ENCODE measurements at regions not wholly inside any gene's neighbourhood (a gene's known extent, or its start where the extent isn't known, plus 50 kb on each side); places are given as distances from the start of the nearest gene placed in this dataset.
"Not testable (repeated sequence)": the region's sequence is repeated elsewhere in the genome, so short reads cannot be mapped to it uniquely, and the experiment has no call there.

DNA sequence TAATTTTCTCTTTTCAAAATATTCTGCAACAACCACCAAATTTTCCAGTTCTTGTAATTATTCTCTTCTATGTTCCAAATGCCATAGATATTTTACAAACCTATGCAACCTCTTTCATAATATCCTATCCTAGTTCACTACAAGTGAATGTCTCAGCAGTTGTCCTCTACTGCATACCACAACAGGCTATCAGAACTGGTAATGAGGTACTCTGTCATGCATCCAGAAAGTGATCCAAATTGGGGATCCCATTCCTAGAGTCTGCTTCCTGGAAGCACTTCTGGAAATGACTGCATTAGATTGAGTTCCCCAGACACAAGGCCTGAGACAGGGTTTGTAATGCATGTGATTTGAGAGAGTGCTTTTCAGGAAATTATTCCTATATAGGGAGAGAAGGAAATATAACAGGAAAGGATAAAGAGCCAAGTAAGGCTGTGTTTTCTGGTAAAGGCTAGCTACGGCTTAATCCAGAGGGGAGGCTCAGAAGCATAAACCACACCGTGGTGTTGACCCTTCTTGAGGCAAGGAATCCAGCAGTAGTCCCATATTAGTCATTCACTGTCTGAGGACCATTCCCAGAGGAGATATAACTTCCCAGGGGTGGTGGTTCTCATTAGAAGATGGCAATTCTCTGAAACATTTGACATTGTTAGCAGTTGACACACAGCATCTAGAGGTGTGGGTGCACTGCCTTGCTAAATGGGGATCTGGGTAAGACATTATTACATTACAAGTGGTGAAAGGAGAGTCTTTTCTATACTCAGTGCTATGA, 80.3 kb upstream of the FST start:
- DNase-seq (ENCODE audit: low spot score in 2 of 2) = no peak
- FAIRE-seq = no peak

DNA sequence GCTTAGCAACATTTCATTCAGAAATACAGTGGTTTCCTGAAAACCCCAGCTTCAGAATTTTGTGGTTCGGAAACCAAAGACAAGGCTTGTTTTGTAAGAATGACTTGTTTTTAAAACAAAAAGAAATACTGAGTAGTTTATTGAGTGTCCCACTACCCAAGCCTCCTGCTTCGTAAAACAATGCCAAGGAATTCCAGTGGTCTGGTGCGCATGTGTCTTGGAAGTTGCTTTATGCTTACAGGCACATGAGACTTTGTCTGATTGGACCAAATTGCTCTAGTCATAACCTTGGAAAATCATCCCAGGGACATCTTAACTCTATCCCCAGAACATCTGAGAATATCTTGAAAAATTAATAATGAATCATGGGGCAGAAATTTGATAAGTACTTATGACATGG, 77.1 kb upstream of the FST start:
- FAIRE-seq (no peak), DNase-seq (ENCODE audit: low spot score in 2 of 2) (no peak)

DNA sequence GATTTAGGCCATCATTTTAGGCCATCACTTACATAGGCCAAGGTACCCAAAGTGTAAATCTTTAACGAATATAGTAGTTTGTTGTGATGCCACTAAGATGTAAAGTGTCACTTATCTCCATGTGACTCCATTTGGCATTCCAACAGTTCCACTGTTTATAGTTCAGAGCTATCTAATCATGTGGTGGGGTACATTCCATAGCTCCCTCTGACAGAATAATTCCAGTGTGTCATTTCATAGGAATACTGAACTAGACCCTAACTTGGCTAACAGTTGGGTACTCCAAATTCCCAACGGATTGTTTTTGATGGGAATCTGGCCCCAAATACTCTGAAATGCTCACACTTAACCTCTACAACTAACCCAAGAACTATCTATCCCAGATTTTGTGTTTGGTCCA, 76.7 kb upstream of the FST start:
- DNase-seq (ENCODE audit: low spot score in 2 of 2) (no peak), FAIRE-seq (no peak)

DNA sequence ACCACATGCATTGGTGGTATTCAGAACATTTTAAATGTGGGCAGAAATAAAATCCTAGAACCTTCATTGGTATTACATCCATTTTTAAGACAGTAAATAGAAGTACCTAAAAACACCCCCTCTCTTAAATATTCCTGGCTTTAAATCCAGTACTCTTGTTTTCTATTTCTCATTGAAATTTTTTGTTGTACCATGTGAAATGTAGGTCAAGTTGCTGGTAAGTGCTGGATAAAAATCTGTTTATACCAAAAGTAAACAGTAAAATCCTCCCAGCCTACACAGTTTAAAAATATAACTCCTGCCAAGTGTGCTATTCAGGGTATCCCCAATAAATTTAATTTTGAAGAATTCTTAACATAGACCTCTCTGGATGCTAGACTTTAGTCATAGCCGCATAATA, 75.0 kb upstream of the FST start:
- FAIRE-seq = no peak
- DNase-seq (ENCODE audit: low spot score in 2 of 2) = no peak

DNA sequence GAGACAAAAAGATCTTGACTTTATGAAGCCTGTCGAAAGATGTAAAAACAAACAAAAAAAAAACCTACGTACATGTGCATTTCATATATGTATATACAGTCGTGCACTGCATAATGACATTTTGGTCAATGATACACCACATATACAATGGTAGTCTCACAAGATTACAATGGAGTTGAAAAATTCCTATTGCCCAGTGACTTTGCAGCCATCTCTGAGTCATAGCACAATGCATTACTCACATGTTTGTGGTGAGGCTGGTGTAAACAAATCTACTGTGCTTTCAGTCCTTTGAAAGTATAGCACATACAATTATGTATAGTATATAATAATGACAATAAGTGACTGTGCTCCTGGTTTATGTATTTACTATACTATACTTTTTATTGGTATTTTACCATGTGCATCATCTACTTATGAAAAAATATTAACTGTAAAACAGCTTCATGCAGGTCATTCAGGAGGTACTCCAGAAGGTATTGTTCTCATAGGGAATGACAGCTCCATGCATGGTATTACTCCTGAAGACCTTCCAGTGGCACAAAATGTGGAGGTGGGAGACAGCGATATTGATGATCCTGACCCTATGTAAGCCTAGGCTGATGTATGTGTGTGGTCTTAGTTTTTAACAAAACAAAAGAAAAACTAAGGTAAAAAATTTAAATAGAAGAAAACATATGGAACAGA, 73.7 kb upstream of the FST start:
- FAIRE-seq (no peak), DNase-seq (ENCODE audit: low spot score in 2 of 2) (no peak)

DNA sequence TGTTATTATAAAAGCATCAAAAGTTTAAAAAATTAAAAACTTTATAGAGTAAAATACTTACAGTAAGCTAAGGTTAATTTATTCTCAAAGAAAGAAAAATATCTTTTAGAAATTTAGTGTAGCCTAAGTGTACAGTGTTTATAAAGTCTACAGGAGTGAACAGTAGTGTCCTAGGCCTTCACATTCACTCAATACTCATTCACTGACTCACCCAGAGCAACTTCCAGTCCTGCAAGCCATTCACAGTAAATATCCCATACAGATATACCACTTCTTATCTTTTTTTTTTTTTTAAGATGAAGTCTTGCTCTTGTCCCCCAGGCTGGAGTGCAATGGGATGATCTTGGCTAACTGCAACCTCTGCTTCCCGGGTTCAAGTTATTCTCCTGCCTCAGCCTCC, 73.1 kb upstream of the FST start:
- FAIRE-seq = peak; percentile 23
- no peak for DNase-seq (ENCODE audit: low spot score in 2 of 2)

DNA sequence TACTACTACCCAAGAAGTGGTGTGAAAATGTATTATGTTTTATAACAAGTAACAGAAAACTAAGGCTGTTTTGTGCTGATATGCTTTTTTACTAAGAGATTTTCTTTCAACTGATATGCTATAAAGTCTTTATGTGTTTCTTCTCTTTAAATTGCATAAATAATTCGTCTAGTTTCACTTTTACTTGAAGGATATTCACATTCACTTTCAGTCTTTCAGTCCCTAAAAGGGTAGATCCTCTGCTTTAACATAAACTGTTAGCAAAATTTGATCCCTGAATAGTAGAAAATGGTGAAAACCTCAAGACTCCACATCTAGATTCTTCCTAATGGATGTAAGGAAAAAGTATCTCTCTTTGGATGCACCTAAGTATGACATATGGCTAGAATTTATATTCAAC, 69.0 kb upstream of the FST start:
- no peak for DNase-seq (ENCODE audit: low spot score in 2 of 2)
- FAIRE-seq = no peak

DNA sequence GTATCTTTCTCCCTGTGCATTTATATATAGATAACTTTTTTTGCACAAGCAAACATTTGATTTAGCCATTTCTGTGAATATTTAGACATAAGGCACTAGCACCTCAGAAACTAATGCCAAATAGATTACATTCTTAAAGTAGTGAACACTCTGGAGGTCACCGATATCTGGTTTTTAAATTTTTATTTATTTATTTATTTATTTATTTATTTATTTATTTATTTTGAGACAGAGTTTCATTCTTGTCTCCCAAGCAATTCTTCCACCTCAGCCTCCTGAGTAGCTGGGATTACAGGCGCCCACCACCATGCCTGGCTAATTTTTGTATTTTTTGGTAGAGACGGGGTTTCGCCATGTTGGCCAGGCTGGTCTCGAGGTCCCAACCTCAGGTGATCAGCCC, 67.9 kb upstream of the FST start:
- not testable (repeated sequence) for FAIRE-seq; DNase-seq (ENCODE audit: low spot score in 2 of 2)

DNA sequence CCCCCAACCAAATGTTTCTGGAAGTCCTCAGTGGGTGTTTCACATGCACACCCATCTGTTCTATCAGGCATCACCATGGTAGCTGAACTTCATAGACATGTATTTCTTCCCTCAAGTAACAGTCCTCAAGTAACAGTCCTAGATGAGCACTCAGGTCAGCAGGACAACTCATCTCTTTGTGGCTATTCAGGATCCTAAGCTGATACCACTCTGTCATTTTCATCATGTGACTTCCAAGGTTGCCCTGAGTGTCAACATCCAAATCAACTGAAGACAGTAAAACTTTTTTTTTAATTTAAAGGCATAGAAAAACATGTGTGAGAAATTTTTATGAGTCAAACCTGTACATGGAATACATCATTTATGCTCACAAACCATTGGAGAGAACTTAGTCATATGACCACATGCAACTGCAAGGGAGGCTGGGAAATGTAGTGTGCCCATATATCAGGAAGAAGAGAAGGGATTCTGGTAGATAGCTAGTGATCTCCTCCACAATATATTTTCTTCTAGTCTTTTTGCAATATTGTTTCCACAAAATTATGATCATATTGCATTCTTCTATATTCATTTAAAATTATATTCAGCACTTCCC, 64.2 kb upstream of the FST start:
- FAIRE-seq = no peak
- no peak for DNase-seq (ENCODE audit: low spot score in 2 of 2)

DNA sequence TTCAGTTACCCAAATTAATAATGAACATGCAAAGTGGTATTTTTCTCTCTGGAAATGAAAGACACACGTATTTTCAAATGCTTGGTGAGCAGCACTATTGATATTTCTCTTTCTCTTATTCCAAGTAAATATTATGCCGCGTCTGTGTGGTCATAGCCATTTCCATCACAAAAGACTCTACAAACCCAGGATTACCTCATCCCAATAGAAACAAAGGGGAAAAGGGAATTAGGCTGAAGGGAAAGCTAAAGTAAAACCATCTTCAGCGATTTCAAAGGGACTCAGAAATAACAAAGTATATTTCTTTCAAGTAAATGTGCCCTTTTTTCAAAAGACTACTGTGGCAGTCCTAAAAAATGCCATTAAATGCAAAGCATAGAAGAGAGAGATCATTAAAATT, 62.0 kb upstream of the FST start:
- no peak for DNase-seq (ENCODE audit: low spot score in 2 of 2)
- FAIRE-seq = no peak

DNA sequence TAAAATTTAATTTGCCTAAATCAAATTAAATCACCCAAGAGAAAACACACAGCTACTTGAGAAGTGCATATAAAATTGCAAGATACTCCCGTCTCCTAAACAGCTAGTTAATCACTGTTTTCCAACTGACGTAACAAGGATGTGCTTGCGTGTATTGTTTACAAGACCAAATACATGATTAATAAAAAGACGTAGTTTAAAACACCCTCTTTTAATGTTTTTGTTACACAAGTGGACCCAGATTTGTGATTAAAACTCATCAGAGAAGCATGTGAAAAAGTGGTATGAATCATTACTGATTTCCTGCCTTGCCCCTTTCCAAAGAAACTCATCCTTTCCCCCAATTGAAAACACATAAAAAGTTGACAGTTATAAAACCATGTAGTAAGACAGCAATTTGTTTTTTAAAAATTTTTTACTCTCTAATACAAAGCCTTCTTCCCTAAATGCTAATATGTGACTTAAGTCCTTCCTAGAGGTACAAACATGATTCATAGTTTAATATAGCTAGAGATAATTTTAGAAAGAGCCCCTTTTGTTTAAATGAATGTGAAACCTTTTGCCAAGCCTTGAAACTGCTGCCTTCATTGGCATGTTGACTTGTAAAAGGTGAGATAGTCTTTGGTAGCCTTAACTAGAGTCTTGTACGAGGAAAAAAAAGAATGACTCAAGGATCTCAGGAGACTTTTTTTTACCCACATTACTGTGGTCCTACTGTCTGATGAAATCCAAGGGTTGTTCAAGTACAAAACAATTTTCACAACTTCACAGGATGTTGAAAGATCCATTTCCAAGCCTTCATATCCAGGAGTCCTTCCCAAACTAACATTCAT, 61.4 kb upstream of the FST start:
- FAIRE-seq (no peak), DNase-seq (ENCODE audit: low spot score in 2 of 2) (no peak)

DNA sequence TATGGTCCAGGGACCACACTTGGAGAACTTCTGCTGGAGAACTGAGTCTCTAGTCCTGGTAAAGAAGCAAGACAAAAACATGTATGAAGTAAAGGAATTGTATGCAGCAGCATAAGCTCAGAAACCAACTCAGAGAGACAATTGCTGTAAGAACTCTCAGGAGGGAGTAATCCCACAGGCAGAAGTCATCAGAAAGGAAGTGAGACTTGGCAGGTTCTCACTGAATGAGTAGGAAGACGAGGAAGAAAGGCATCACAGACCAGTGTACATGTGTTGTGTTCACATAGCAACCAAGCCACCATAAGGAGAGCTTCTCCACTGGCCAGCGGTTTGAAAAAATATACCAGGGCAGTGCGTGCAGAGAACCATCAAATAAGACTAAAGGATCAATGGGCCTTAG, 57.9 kb upstream of the FST start:
- no peak for FAIRE-seq
- no peak for DNase-seq (ENCODE audit: low spot score in 2 of 2)

DNA sequence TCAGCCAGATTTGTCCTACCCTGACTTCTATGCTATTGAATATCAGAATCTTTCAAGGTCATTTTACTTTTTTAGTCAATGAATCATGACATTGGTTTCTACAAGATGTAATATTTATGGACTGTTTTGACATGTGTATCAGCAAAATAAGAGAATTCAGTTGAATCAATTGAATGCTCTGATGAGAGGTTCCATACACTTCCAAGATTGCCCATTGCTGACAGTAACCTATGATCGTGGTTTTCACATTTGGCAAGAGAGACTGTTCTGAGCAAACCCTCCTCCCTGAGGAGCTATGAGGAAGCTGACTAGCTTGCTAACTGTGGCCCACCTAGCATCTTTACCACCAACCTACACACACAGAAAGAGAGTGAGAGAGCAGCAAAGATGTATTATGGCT, 56.7 kb upstream of the FST start:
- FAIRE-seq = no peak

DNA sequence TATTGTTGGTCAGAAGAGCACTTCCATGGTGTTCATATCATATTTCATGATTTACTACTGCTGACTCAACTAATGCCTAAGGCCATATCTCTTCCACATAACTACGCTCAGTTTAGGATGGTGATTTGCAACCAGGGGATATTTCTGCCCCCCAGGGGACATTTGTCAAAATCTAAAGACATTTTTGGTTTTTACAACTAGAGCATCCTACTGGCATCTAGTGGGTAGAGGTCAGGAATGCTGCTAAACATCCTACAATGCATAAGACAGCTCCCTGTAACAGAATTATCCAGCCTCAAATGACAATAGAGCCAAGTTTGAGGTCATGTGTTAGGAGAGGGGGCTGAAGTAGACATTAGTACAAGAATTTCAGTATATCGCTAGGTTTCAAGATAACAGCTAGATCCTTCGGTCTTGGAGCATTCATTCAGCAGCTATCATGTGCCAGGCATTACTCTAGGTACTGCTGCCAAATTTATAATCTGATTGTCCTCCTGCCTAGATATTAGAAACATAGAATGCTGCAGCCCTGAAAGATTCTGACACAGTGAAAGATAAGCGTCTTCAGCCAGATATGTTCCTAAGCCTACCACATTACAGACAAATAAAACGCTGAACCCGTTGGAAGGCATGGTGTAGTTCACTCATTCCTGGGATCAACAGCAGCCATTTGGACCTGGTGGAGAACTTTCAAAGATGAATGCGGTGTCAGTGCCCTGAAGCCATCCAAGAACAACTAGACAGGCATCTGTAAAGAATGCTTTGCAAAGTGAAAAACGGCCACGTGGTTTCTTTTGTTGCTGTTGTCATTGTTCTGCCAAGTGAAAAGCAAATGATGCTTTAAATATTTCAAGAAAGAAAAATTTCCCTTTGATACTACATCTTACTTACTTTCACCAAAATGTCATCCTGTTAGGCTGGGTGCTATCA, 55.5 kb upstream of the FST start:
- no peak for DNase-seq (ENCODE audit: low spot score in 2 of 2)
- FAIRE-seq = no peak

More for the DNA sequence above, 56.7 kb upstream of the FST start:
- DNase-seq (ENCODE audit: low spot score in 2 of 2) = no peak

DNA sequence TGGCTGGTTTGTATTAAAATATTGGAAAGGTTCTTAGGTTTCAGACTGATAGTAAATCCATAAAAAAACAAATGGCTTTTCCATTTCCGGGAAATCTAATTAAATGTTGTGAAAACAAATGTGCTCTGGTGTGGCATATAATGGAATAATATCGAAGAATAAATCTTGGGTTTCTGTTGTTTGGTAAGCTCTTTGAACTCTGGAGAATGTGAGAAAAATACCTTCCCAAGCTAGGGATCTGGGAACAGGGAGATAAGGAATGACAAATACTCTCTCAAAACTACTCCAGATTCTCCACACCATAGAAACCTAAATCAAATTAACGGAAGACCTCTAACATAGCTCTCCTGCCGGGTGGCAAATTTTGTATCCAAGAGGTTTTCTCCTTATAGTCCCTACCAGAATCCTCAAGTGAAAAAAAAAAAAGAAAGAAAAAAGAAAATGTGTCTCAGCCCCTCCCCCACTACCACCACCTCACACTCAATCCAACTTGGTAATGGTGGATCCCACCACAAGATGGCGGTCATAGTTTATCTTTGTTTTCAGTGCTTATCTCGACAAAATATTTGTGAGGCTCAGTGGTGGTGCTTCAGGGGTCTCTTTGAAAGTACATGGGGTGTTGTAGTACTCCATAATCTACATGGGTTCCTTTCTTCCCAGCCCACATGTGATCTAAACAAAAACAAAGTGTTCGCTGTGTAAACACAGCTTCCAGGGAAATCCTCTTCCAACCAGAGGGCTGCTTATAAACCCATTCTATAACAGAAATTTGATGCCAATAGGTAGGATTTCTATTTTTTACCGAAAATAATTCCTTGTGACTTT, 54.5 kb upstream of the FST start:
- DNase-seq (ENCODE audit: low spot score in 2 of 2) (no peak), FAIRE-seq (no peak)

DNA sequence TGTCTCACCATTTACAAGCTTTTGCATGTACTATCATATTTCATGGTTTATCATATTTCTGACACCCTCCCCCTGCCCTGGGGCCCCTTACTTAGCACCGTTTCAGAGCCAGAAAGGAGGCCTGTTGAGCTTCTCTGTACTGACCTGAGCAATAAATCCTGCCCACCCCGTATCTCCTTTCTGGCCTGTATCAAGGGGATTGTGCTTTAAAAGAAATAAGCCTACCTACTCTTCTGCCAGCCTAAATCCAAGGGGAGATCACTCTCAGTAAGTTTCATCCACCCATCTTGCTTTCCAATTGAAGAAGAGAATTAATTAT, 54.0 kb upstream of the FST start:
- FAIRE-seq = no peak
- DNase-seq (ENCODE audit: low spot score in 2 of 2) = no peak

DNA sequence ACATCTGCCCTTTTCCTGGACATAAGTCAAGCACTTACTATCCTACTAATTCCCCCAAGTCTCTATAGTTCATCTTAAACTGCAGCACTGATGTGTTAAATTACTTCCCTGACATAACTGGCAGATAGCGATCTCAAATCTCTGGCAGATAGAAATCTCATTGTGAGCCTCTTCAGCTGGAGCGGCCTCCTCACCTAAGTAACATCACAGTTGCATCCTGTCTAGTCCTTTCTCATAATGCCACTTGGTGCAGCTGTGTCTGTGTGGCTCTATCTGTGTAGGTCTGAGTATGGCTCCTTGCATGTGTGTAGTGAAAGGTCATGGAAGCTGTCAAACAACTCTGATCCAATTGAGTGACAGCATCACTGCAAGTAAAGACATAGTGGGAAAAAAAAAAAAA, 53.6 kb upstream of the FST start:
- no peak for FAIRE-seq
- DNase-seq (ENCODE audit: low spot score in 2 of 2) = no peak

DNA sequence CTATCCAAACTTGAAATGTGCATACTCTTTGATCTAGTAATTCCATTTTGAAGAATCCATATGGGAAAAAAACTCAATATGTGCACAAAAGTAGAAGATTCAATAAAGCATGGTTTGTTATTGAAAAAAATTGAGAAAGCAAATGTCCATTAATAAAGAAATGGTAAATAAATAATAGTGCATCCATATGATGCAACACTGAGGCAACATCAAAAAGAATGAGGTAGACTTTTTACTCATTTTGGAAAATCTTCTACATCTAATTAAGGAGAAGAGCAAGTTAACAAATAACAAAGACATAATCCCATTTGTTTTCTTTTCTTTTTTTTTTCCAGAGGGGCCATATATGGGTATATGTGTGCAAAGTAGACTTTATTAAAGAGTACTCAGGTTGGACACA, 52.5 kb upstream of the FST start:
- DNase-seq (ENCODE audit: low spot score in 2 of 2) = no peak
- no peak for FAIRE-seq

DNA sequence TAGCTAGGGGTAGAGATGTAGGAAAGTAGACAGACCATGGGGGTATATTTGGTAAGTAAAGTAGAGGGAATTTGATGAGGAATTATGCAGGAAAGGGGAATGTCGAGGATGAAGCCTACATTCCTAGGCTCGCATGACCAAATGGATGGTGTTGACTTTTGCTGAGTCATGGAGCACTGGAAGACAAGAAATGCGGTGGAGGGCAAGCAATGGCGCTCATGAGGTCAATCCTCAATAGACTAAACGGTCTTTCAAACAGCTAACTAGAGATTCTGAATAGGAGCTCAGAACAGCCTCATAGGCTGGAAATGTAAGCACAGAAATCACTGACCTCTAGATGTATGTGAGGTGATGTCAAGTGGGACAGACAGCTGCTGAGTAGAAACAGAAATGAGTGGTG, 50.7 kb upstream of the FST start:
- FAIRE-seq (no peak), DNase-seq (ENCODE audit: low spot score in 2 of 2) (no peak)
